Inflammatory macrophage treated with lipopolysaccharide for 1 hour (primary cell): ENCODE measurements at regions not wholly inside any gene's neighbourhood (a gene's known extent, or its start where the extent isn't known, plus 50 kb on each side); places are given as distances from the start of the nearest gene placed in this dataset.
"Not testable (repeated sequence)": the region's sequence is repeated elsewhere in the genome, so short reads cannot be mapped to it uniquely, and the experiment has no call there.

Experiments used
- DNase-seq, 2 donors: peaks; one replicate each; pipeline ENCODE4 v3.0.0-alpha.2; 2020 to 2022

GRCh38 chr13:23947893-23948292 lies 50.6 kb upstream of the C1QTNF9B start:
- no peak for DNase-seq

- no peak for DNase-seq
Observed at GRCh38 chr13:23949200-23949599, 51.9 kb upstream of the C1QTNF9B start.

GRCh38 chr13:23949736-23950135 lies 52.4 kb upstream of the C1QTNF9B start:
- no peak for DNase-seq

GRCh38 chr13:23950736-23951510 lies 53.6 kb upstream of the C1QTNF9B start:
- no peak for DNase-seq

GRCh38 chr13:23952796-23953195 lies 55.5 kb upstream of the C1QTNF9B start:
- no peak for DNase-seq

- DNase-seq = no peak
Observed at GRCh38 chr13:23953860-23954512, 56.7 kb upstream of the C1QTNF9B start.

- no peak for DNase-seq
Observed at GRCh38 chr13:23955064-23955463, 57.8 kb upstream of the C1QTNF9B start.

GRCh38 chr13:23956106-23956505 lies 58.8 kb upstream of the C1QTNF9B start:
- DNase-seq = no peak

GRCh38 chr13:23957981-23958380 lies 60.7 kb upstream of the C1QTNF9B start:
- DNase-seq = no peak

GRCh38 chr13:23959231-23959862 lies 62.0 kb upstream of the C1QTNF9B start:
- no peak for DNase-seq

GRCh38 chr13:23960566-23961156 lies 63.4 kb upstream of the C1QTNF9B start:
- peak; percentile 5 to 29 for DNase-seq

GRCh38 chr13:23963184-23963931 lies 66.1 kb upstream of the C1QTNF9B start:
- DNase-seq = no peak

GRCh38 chr13:23963947-23964346 lies 66.6 kb upstream of the C1QTNF9B start:
- no peak for DNase-seq

GRCh38 chr13:23965346-23965745 lies 68.0 kb upstream of the C1QTNF9B start:
- no peak for DNase-seq

- DNase-seq = no peak
Observed at GRCh38 chr13:23966221-23966690, 69.0 kb upstream of the C1QTNF9B start.

GRCh38 chr13:23966691-23967615 lies 69.7 kb upstream of the C1QTNF9B start:
- peak in 1 of 2 donors; percentile 3 for DNase-seq

GRCh38 chr13:23967792-23968191 lies 70.5 kb upstream of the C1QTNF9B start:
- DNase-seq = not testable (repeated sequence)

GRCh38 chr13:23969647-23970046 lies 72.3 kb upstream of the C1QTNF9B start:
- DNase-seq = no peak

- DNase-seq = peak; percentile 22 to 54
Observed at GRCh38 chr13:23979361-23980159, 82.3 kb upstream of the C1QTNF9B start.

- peak; percentile 40 to 56 for DNase-seq
Observed at GRCh38 chr13:23980160-23980551, 82.9 kb upstream of the C1QTNF9B start.

GRCh38 chr13:23983671-23984070 lies 86.4 kb upstream of the C1QTNF9B start:
- no peak for DNase-seq
